HEK293 (cell line): ENCODE measurements at regions not wholly inside any gene's neighbourhood (a gene's known extent, or its start where the extent isn't known, plus 50 kb on each side); places are given as distances from the start of the nearest gene placed in this dataset.
A peak's percentile ranks its signal among the peaks of the same experiment; 100 is the strongest.

Experiments used
- ELK4 ChIP-seq: IDR thresholded peaks from 2 replicates; pipeline ENCODE4 v1.6.1; 2011; ENCODE audit warnings: mild to moderate bottlenecking, low read depth, low read length, borderline replicate concordance
- MZF1 ChIP-seq: fragments of 450-650 bp; formaldehyde crosslinking; IDR thresholded peaks from 2 replicates; pipeline ENCODE4 v1.5.1; 2017; ENCODE audit warnings: missing biosample characterization, missing genetic modification characterization, borderline replicate concordance
- SCRT2 ChIP-seq: fragments of 450-650 bp; formaldehyde crosslinking; IDR thresholded peaks from 2 replicates; pipeline ENCODE4 v1.5.1; 2016; ENCODE audit warnings: missing biosample characterization, missing genetic modification characterization
- ZBTB44 ChIP-seq: fragments of 450-650 bp; IDR thresholded peaks from 2 replicates; pipeline ENCODE4 v1.5.1; 2018; ENCODE audit warnings: missing biosample characterization, mild to moderate bottlenecking, missing genetic modification characterization
- ZBTB48 ChIP-seq: fragments of 450-650 bp; formaldehyde crosslinking; IDR thresholded peaks from 2 replicates; pipeline ENCODE4 v1.5.1; 2016; ENCODE audit warnings: missing biosample characterization, missing genetic modification characterization
- ZIC2 ChIP-seq: fragments of 450-650 bp; formaldehyde crosslinking; IDR thresholded peaks from 2 replicates; pipeline ENCODE4 v1.5.1; 2016; ENCODE audit warnings: missing biosample characterization, missing genetic modification characterization
- ZNF146 ChIP-seq: fragments of 450-650 bp; formaldehyde crosslinking; IDR thresholded peaks from 2 replicates; pipeline ENCODE4 v1.5.1; 2016; ENCODE audit warnings: missing biosample characterization, missing genetic modification characterization
- ZNF175 ChIP-seq: fragments of 450-650 bp; formaldehyde crosslinking; IDR thresholded peaks from 2 replicates; pipeline ENCODE4 v1.5.1; 2016; ENCODE audit warnings: missing biosample characterization, missing genetic modification characterization
- ZNF18 ChIP-seq: fragments of 450-650 bp; formaldehyde crosslinking; IDR thresholded peaks from 2 replicates; pipeline ENCODE4 v1.5.1; 2016; ENCODE audit warnings: missing biosample characterization, missing genetic modification characterization
- ZNF274 ChIP-seq, 2 experiments: fragments of 200-500 bp in 1 of 2; fragments of 450-650 bp in 1 of 2; sonication (Bioruptor generic) in 1 of 2; formaldehyde crosslinking in 1 of 2; IDR thresholded peaks; 2 replicates each; pipeline versions ENCODE4 v1.5.1 to v1.6.1; 2014 to 2016; ENCODE audit warnings: borderline replicate concordance in 1 of 2, inconsistent platforms in 1 of 2, low read length in 1 of 2, missing biosample characterization in 1 of 2, missing genetic modification characterization in 1 of 2
- ZNF292 ChIP-seq: fragments of 450-650 bp; formaldehyde crosslinking; IDR thresholded peaks from 2 replicates; pipeline ENCODE4 v1.5.1; 2016; ENCODE audit warnings: low read depth, missing biosample characterization, missing genetic modification characterization, borderline replicate concordance
- ZNF311 ChIP-seq: fragments of 450-650 bp; formaldehyde crosslinking; IDR thresholded peaks from 2 replicates; pipeline ENCODE4 v1.5.1; 2017; ENCODE audit warnings: missing biosample characterization, missing genetic modification characterization, borderline replicate concordance
- ZNF341 ChIP-seq: fragments of 450-650 bp; formaldehyde crosslinking; IDR thresholded peaks from 2 replicates; pipeline ENCODE4; 2016; ENCODE audit warnings: low read depth, missing biosample characterization, missing genetic modification characterization
- ZNF473 ChIP-seq: fragments of 450-650 bp; formaldehyde crosslinking; IDR thresholded peaks from 2 replicates; pipeline ENCODE4 v1.5.1; 2017; ENCODE audit warnings: missing biosample characterization, missing genetic modification characterization
- ZNF501 ChIP-seq: fragments of 450-650 bp; formaldehyde crosslinking; IDR thresholded peaks from 2 replicates; pipeline ENCODE4 v1.5.1; 2016; ENCODE audit warnings: missing biosample characterization, missing genetic modification characterization
- ZNF514 ChIP-seq: fragments of 450-650 bp; formaldehyde crosslinking; IDR thresholded peaks from 2 replicates; pipeline ENCODE4 v1.5.1; 2016; ENCODE audit warnings: missing biosample characterization, missing genetic modification characterization
- ZNF600 ChIP-seq: fragments of 450-650 bp; formaldehyde crosslinking; IDR thresholded peaks from 2 replicates; pipeline ENCODE4 v1.5.1; 2016; ENCODE audit warnings: missing biosample characterization, missing genetic modification characterization
- ZNF610 ChIP-seq: fragments of 450-650 bp; formaldehyde crosslinking; IDR thresholded peaks from 2 replicates; pipeline ENCODE4 v1.5.1; 2016; ENCODE audit warnings: missing biosample characterization, missing genetic modification characterization, borderline replicate concordance
- ZNF621 ChIP-seq: fragments of 450-650 bp; formaldehyde crosslinking; IDR thresholded peaks from 2 replicates; pipeline ENCODE4 v1.5.1; 2017; ENCODE audit warnings: missing biosample characterization, missing genetic modification characterization
- ZNF677 ChIP-seq: fragments of 450-650 bp; IDR thresholded peaks from 2 replicates; pipeline ENCODE4 v1.5.0; 2018; ENCODE audit warnings: missing biosample characterization, mild to moderate bottlenecking, missing genetic modification characterization, moderate library complexity
- ZNF792 ChIP-seq: fragments of 450-650 bp; formaldehyde crosslinking; IDR thresholded peaks from 2 replicates; pipeline ENCODE4 v1.5.1; 2016; ENCODE audit warnings: missing biosample characterization, missing genetic modification characterization
- ZNF830 ChIP-seq: fragments of 450-650 bp; IDR thresholded peaks from 2 replicates; pipeline ENCODE4 v1.5.0; 2018; ENCODE audit warnings: missing biosample characterization, missing genetic modification characterization, low read depth, mild to moderate bottlenecking, moderate library complexity
- ZSCAN5A ChIP-seq: fragments of 450-650 bp; formaldehyde crosslinking; IDR thresholded peaks from 2 replicates; pipeline ENCODE4 v1.5.1; 2016; ENCODE audit warnings: missing biosample characterization, missing genetic modification characterization
- TF ChIP-seq, protein P1 (sequence below): fragments of 450-650 bp; formaldehyde crosslinking; optimal IDR thresholded peaks from 2 replicates; pipeline ENCODE3; 2016; ENCODE audit warnings: missing biosample characterization, mild to moderate bottlenecking, missing genetic modification characterization
- TF ChIP-seq, protein P2 (sequence below): fragments of 450-650 bp; formaldehyde crosslinking; IDR thresholded peaks from 2 replicates; pipeline ENCODE4 v1.5.1; 2016; ENCODE audit warnings: missing biosample characterization, missing genetic modification characterization
- TF ChIP-seq, protein P3 (sequence below): fragments of 450-650 bp; formaldehyde crosslinking; IDR thresholded peaks from 2 replicates; pipeline ENCODE4 v1.5.1; 2016; ENCODE audit warnings: missing biosample characterization, missing genetic modification characterization, borderline replicate concordance
- TF ChIP-seq, protein P4 (sequence below): fragments of 450-650 bp; formaldehyde crosslinking; IDR thresholded peaks from 2 replicates; pipeline ENCODE4 v1.5.1; 2016; ENCODE audit warnings: missing biosample characterization, missing genetic modification characterization

DNA sequence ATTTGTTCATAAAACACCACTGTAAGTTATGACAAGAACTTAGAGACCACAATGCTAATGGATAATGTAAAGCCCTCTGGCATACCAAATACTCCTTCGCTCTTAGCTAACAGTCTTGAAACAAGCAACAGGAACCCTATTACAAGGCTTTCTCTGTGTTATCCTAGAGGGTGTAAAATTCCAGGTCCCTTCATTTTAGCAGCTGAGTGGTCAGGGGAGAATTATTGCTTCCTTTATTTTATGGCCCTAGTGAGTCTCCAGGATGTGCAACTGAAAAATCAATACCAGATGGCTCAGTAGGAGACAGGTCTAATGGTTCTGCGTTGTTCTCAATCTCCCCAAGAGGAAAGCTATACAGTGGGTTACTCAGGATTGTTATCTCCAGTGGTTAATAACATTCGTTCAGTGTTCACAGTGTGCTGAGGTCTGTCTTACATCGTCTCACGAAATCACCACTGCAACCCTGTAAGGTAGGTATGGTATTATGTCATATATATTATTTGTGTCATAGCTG, 172.7 kb upstream of the CNOT2 start (continued):
- TF ChIP-seq ZNF610 (tag by site-specific recombination) (0 out of 2 replicates have a peak, but pooled peaks have one; percentile 40), ZIC2 (peak; percentile 95), ZNF274 (IDR thresholded peaks at IDR 0.05; ENCODE audit: low read length) (no peak), ZNF274 (tag by site-specific recombination; IDR thresholded peaks at IDR 0.05; ENCODE audit: borderline replicate concordance) (no peak), ZNF621 (tag by site-specific recombination) (no peak), ZBTB48 (tag by site-specific recombination) (no peak), ELK4 (no peak), ZNF677 (tag by site-specific recombination) (no peak), ZNF600 (tag by site-specific recombination) (0 out of 2 replicates have a peak, but pooled peaks have one; percentile 43), ZNF175 (tag by site-specific recombination) (no peak), ZNF146 (tag by site-specific recombination) (no peak), ZNF830 (tag by site-specific recombination) (no peak), ZSCAN5A (tag by site-specific recombination) (no peak), ZNF473 (tag by site-specific recombination) (no peak), MZF1 (tag by site-specific recombination) (no peak; the same call in 1 of the 2 replicates), ZNF501 (tag by site-specific recombination) (peak; percentile 60; the same call in 1 of the 2 replicates), ZNF292 (tag by site-specific recombination) (no peak), SCRT2 (tag by site-specific recombination) (peak; percentile 82), ZNF514 (tag by site-specific recombination) (no peak), ZNF792 (tag by site-specific recombination) (no peak), ZNF341 (tag by site-specific recombination) (no peak), ZBTB44 (peak; percentile 89), ZNF18 (peak; percentile 78), ZNF311 (tag by site-specific recombination) (no peak)
- TF ChIP-seq, protein P1, sequence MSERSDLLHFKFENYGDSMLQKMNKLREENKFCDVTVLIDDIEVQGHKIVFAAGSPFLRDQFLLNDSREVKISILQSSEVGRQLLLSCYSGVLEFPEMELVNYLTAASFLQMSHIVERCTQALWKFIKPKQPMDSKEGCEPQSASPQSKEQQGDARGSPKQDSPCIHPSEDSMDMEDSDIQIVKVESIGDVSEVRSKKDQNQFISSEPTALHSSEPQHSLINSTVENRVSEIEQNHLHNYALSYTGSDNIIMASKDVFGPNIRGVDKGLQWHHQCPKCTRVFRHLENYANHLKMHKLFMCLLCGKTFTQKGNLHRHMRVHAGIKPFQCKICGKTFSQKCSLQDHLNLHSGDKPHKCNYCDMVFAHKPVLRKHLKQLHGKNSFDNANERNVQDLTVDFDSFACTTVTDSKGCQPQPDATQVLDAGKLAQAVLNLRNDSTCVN (tag by site-specific recombination), result no peak
- TF ChIP-seq, protein P2, sequence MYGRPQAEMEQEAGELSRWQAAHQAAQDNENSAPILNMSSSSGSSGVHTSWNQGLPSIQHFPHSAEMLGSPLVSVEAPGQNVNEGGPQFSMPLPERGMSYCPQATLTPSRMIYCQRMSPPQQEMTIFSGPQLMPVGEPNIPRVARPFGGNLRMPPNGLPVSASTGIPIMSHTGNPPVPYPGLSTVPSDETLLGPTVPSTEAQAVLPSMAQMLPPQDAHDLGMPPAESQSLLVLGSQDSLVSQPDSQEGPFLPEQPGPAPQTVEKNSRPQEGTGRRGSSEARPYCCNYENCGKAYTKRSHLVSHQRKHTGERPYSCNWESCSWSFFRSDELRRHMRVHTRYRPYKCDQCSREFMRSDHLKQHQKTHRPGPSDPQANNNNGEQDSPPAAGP, result no peak
- TF ChIP-seq, protein P3, sequence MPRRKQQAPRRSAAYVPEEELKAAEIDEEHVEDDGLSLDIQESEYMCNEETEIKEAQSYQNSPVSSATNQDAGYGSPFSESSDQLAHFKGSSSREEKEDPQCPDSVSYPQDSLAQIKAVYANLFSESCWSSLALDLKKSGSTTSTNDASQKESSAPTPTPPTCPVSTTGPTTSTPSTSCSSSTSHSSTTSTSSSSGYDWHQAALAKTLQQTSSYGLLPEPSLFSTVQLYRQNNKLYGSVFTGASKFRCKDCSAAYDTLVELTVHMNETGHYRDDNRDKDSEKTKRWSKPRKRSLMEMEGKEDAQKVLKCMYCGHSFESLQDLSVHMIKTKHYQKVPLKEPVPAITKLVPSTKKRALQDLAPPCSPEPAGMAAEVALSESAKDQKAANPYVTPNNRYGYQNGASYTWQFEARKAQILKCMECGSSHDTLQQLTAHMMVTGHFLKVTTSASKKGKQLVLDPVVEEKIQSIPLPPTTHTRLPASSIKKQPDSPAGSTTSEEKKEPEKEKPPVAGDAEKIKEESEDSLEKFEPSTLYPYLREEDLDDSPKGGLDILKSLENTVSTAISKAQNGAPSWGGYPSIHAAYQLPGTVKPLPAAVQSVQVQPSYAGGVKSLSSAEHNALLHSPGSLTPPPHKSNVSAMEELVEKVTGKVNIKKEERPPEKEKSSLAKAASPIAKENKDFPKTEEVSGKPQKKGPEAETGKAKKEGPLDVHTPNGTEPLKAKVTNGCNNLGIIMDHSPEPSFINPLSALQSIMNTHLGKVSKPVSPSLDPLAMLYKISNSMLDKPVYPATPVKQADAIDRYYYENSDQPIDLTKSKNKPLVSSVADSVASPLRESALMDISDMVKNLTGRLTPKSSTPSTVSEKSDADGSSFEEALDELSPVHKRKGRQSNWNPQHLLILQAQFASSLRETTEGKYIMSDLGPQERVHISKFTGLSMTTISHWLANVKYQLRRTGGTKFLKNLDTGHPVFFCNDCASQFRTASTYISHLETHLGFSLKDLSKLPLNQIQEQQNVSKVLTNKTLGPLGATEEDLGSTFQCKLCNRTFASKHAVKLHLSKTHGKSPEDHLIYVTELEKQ, result no peak
- TF ChIP-seq, protein P4, sequence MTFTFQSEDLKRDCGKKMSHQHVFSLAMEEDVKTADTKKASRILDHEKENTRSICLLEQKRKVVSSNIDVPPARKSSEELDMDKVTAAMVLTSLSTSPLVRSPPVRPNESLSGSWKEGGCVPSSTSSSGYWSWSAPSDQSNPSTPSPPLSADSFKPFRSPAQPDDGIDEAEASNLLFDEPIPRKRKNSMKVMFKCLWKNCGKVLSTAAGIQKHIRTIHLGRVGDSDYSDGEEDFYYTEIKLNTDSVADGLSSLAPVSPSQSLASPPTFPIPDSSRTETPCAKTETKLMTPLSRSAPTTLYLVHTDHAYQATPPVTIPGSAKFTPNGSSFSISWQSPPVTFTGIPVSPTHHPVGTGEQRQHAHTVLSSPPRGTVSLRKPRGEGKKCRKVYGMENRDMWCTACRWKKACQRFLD (tag by site-specific recombination), result no peak
